Lower lobe of right lung (tissue), 2 donors: ENCODE measurements at regions not wholly inside any gene's neighbourhood (a gene's known extent, or its start where the extent isn't known, plus 50 kb on each side); places are given as distances from the start of the nearest gene placed in this dataset.
"Not testable (repeated sequence)": the region's sequence is repeated elsewhere in the genome, so short reads cannot be mapped to it uniquely, and the experiment has no call there.

Source experiments
- ATAC-seq, 2 donors: fragments of 200-7000 bp; cut with Tn5 transposase; one replicate each; pipeline ENCODE4 v1.9.1; 2020 to 2022; ENCODE audit warnings: mild to moderate bottlenecking in 2 of 2, moderate library complexity in 2 of 2
- DNase-seq: peaks from one replicate; pipeline ENCODE4 v3.0.0-alpha.2; 2020
- H3K27ac ChIP-seq: fragments of 200-600 bp; one replicate; pipeline ENCODE4 v1.8.0; 2022
- H3K27me3 ChIP-seq: fragments of 200-600 bp; one replicate; pipeline ENCODE4 v1.8.0; 2022; ENCODE audit warnings: low read depth
- H3K36me3 ChIP-seq: fragments of 200-600 bp; one replicate; pipeline ENCODE4 v1.8.0; 2022; ENCODE audit warnings: mild to moderate bottlenecking
- H3K4me1 ChIP-seq: fragments of 200-600 bp; one replicate; pipeline ENCODE4 v1.8.0; 2022
- H3K4me3 ChIP-seq: fragments of 200-600 bp; one replicate; pipeline ENCODE4 v1.8.0; 2022; ENCODE audit warnings: mild to moderate bottlenecking
- H3K9me3 ChIP-seq: fragments of 200-600 bp; one replicate; pipeline ENCODE4 v1.8.0; 2022
- intact Hi-C: fragments of 100-400 bp; cut with DNase I; formaldehyde crosslinking; loops from one replicate; pipeline ENCODE4 v1.11.0; 2022
- TF ChIP-seq, protein P1 (sequence below): fragments of 200-600 bp; IDR thresholded peaks from one replicate; pipeline ENCODE4 v1.8.0; 2022; ENCODE audit warnings: antibody characterized with exemption, mild to moderate bottlenecking
- donor health status: DM: no; HTN: yes; CAD: no; lungs with severe emphysema.

DNA sequence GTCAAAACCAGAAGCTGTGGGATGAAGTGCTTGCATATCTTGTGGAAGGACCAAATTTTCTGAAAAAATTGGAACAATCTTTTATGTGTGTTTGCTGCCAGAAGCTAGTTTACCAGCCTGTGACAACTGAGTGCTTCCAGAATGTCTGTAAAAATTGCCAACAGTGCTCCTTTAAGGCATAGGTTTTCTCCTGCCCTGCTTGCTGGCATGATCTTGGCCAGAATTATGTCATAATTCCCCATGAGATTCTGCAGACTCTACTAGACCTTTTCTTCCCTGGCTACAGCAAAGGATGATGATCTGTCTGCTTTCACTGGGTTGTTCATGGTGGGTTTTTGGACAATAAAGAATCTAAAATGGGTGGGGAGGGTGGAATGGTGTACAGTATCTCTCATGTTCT, 196.3 kb upstream of the ZCCHC13 start:
- intact Hi-C loops, result no loop called here
- DNase-seq (no peak), ATAC-seq (no peak)
- H3K4me3 ChIP-seq, result no peak overlapping the region
- peaks cover 6% of the 10 kb centered on the region for H3K36me3 ChIP-seq
- no peaks in the 10 kb centered on the region for H3K4me1 ChIP-seq
- no peak overlapping the region for H3K27ac ChIP-seq
- TF ChIP-seq, protein P1, sequence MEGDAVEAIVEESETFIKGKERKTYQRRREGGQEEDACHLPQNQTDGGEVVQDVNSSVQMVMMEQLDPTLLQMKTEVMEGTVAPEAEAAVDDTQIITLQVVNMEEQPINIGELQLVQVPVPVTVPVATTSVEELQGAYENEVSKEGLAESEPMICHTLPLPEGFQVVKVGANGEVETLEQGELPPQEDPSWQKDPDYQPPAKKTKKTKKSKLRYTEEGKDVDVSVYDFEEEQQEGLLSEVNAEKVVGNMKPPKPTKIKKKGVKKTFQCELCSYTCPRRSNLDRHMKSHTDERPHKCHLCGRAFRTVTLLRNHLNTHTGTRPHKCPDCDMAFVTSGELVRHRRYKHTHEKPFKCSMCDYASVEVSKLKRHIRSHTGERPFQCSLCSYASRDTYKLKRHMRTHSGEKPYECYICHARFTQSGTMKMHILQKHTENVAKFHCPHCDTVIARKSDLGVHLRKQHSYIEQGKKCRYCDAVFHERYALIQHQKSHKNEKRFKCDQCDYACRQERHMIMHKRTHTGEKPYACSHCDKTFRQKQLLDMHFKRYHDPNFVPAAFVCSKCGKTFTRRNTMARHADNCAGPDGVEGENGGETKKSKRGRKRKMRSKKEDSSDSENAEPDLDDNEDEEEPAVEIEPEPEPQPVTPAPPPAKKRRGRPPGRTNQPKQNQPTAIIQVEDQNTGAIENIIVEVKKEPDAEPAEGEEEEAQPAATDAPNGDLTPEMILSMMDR, result no peak
- H3K27me3 ChIP-seq, result no peaks in the 10 kb centered on the region
- H3K9me3 ChIP-seq, result no peaks in the 10 kb centered on the region

DNA sequence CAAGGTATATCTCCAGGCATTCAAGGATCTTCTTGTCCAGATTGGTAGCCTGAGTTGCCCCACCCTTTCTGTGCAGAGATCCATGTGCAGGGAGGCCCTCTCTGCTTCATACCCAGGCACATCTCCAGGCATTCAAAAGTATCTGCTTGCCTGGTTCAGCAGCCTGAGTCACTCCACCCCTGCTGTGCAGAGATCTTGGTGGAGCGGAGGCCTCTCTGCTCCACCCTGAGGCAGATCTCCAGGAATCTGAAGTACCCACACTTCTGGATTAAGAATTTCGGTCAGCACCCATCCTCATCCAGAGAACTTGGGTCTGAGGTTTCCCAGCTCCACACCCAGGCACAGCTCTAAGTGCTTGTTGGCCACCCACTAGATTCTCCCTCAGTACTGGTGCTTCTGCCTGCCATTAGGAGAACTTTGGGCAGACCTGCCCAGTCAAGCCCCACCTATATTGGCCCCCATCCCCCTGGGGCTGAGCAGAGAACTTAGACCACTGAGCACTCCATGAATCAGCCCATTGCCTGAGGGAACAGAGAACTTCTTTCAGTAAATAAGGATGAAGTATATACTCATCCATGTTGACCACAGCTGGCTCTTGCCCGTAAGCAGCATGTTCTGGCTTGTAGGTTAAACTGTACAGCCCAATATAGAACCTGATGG, 199.5 kb upstream of the ZCCHC13 start:
- no peak overlapping the region for H3K27ac ChIP-seq
- TF ChIP-seq, protein P1, result no peak
- no peak overlapping the region for H3K4me3 ChIP-seq
- ATAC-seq (no peak), DNase-seq (no peak)
- no peaks in the 10 kb centered on the region for H3K4me1 ChIP-seq
- H3K9me3 ChIP-seq, result no peaks in the 10 kb centered on the region
- H3K27me3 ChIP-seq, result no peaks in the 10 kb centered on the region
- peaks cover 6% of the 10 kb centered on the region for H3K36me3 ChIP-seq
- intact Hi-C loops, result no loop called here

DNA sequence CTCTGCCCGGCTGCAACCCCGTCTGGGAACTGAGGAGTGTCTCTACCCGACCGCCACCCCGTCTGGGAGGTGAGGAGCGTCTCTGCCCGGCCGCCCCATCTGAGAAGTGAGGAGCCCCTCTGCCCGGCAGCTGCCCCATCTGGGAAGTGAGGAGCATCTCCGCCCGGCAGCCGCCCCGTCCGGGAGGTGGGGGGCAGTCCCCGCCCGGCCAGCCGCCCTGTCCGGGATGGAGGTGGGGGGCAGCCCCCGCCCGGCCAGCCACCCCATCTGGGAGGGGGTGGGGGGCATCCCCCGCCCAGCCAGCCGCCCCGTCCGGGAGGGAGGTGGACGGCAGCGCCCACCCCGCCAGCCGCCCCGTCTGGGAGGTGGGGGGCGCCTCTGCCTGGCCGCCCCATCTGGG, 205.6 kb upstream of the ZCCHC13 start:
- DNase-seq, H3K27ac ChIP-seq, H3K27me3 ChIP-seq, ATAC-seq, intact Hi-C loops, H3K36me3 ChIP-seq, H3K4me3 ChIP-seq, H3K4me1 ChIP-seq, H3K9me3 ChIP-seq: not testable (repeated sequence)

DNA sequence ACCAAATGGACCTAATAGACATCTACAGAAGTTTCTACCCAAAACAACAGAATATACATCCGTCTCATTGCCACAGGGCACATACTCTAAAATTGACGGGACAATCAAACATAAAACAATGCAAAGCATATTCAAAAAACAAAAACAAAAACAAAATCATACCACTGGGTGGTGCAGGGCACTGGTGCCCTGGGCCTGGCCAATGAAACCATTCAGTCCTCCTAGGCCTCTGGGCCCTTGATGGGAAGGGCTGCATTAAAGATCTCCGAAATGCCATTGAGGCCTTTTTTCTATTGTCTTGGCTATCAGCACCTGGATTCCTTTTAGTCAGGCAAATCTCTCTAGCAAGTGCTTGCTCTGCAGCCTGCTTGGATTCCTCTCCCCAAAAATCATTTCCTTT, 213.9 kb upstream of the ZCCHC13 start:
- Histone ChIP-seq H3K27ac (no peak overlapping the region), H3K4me3 (no peak overlapping the region), H3K9me3 (no peaks in the 10 kb centered on the region), H3K27me3 (no peaks in the 10 kb centered on the region), H3K4me1 (no peaks in the 10 kb centered on the region), H3K36me3 (no peaks in the 10 kb centered on the region)
- ATAC-seq, result no peak
- DNase-seq, result no peak
- intact Hi-C loops, result no loop called here
- TF ChIP-seq, protein P1, result no peak

DNA sequence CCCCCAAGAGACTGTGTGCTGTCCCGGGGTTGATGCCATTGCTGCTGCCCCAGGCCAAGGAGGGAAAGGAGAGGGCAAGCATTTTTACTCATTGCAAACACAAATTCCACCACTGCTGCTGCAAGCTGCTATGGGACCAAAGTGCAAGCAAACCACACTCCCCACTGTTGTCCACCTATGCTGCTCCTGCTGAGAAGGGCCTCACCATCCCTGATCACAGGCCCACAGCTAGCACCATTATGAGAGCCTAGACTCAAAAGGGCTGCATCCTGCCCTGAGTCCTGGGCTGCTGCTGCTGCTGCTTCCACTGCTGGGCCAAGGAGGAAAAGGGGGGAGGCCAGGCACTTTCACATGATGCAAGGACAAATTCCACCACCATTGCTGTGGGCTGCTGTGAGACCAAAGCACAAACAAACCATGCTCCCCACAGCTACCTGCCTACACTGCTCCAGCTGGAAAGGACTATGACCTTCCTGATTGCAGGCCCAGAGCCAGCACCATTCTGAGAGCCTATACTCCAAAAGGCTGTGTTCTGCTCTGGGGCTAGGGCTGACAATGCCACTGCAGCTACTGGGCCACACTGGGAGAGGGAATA, 218.2 kb upstream of the ZCCHC13 start:
- TF ChIP-seq, protein P1, result no peak
- Histone ChIP-seq H3K27ac (no peak overlapping the region), H3K4me1 (no peaks in the 10 kb centered on the region), H3K36me3 (no peaks in the 10 kb centered on the region), H3K9me3 (no peaks in the 10 kb centered on the region), H3K27me3 (no peaks in the 10 kb centered on the region), H3K4me3 (no peak overlapping the region)
- intact Hi-C loops, result no loop called here
- no peak for ATAC-seq
- DNase-seq, result no peak

DNA sequence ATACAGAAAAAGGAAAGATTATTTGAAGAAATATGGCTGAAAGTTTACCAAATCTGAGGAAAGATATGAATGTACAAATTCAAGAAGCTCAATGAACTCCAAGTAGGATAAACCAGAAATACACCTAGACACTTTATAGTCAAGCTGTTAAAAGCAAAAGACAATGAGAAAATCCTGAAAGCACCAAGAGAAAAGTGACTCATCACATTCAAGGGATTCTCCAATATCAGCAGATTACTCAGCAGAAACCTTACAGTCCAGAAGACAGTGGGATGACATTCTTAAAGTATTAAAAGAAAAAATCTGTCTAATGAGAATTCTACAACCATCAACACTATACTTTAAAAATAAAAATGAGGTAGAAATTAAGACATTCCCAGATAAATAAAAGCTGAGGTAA, 223.8 kb upstream of the ZCCHC13 start:
- ATAC-seq, result no peak
- intact Hi-C loops, result no loop called here

More for the DNA sequence above, 223.8 kb upstream of the ZCCHC13 start:
- no peaks in the 10 kb centered on the region for H3K9me3 ChIP-seq
- H3K27ac ChIP-seq, result no peak overlapping the region
- H3K27me3 ChIP-seq, result no peaks in the 10 kb centered on the region
- TF ChIP-seq, protein P1, result no peak
- no peak for DNase-seq
- H3K36me3 ChIP-seq, result no peaks in the 10 kb centered on the region
- no peaks in the 10 kb centered on the region for H3K4me1 ChIP-seq
- H3K4me3 ChIP-seq, result no peak overlapping the region
